Uterus (tissue), 3 donors: ENCODE measurements at regions not wholly inside any gene's neighbourhood (a gene's known extent, or its start where the extent isn't known, plus 50 kb on each side); places are given as distances from the start of the nearest gene placed in this dataset.
A peak's percentile ranks its signal among the peaks of the same experiment; 100 is the strongest.

Experiments used
- DNase-seq, 2 donors: peaks; one replicate each; pipeline ENCODE4 v3.0.0-alpha.2; 2019 to 2020
- H3K27ac ChIP-seq, 2 donors: fragments of 200-600 bp; sonication (generic); 1 replicate in 1 of 2; 2 replicates in 1 of 2; pipeline ENCODE4 v1.5.1; 2016 to 2018
- H3K27me3 ChIP-seq, 2 donors: fragments of 200-600 bp; sonication (generic); one replicate each; pipeline ENCODE4 v1.5.1; 2018 to 2019; ENCODE audit warnings: control low read depth in 1 of 2
- H3K36me3 ChIP-seq, 2 donors: fragments of 200-600 bp; sonication (generic); one replicate each; pipeline ENCODE4 v1.5.1; 2019; ENCODE audit warnings: control low read depth in 1 of 2
- H3K4me1 ChIP-seq, 2 donors: fragments of 200-600 bp; sonication (generic); one replicate each; pipeline ENCODE4 v1.5.1; 2018 to 2019; ENCODE audit warnings: control low read depth in 1 of 2
- H3K4me3 ChIP-seq, 2 donors: fragments of 200-600 bp; sonication (generic); 1 replicate in 1 of 2; 2 replicates in 1 of 2; pipeline ENCODE4 v1.5.1; 2018 to 2019; ENCODE audit warnings: mild to moderate bottlenecking in 1 of 2
- H3K9me3 ChIP-seq, 2 donors: fragments of 200-600 bp; sonication (generic); one replicate each; pipeline ENCODE4 v1.5.1; 2019; ENCODE audit warnings: control low read depth in 1 of 2
- CTCF ChIP-seq, 4 experiments: fragments of 200-600 bp in 2 of 4; fragments of 450-650 bp in 2 of 4; sonication (generic) in 2 of 4; IDR thresholded peaks; one replicate each; pipeline ENCODE4 v1.5.1; 2016 to 2019; ENCODE audit warnings: antibody characterized with exemption in 4 of 4, mild to moderate bottlenecking in 2 of 4, moderate library complexity in 1 of 4
- POLR2A ChIP-seq, 2 donors: fragments of 450-650 bp; IDR thresholded peaks; one replicate each; pipeline ENCODE4 v1.6.1; 2016; ENCODE audit warnings: antibody characterized with exemption in 2 of 2, mild to moderate bottlenecking in 1 of 2, moderate library complexity in 1 of 2
- intact Hi-C: fragments of 100-400 bp; cut with DNase I; formaldehyde crosslinking; loops from one replicate; pipeline ENCODE4 v1.15.1; 2023; ENCODE audit warnings: low total_unique reads
- donor health status: DM: yes; HTN: yes; CAD: no.

- Histone ChIP-seq H3K9me3 (no peaks in the 10 kb centered on the region), H3K27ac (no peak overlapping the region), H3K36me3 (no peaks in the 10 kb centered on the region), H3K27me3 (no peaks in the 10 kb centered on the region), H3K4me3 (no peak overlapping the region), H3K4me1 (no peaks in the 10 kb centered on the region)
- TF ChIP-seq POLR2A (IDR thresholded peaks at IDR 0.05) (no peak), CTCF (IDR thresholded peaks at IDR 0.05) (no peak)
- intact Hi-C loops = no loop called here
- no peak for DNase-seq
Measured at GRCh38 chr13:73275163-73275562, 216.4 kb downstream of the KLF5 start.

- DNase-seq = no peak
- H3K36me3 ChIP-seq = no peaks in the 10 kb centered on the region
- no peaks in the 10 kb centered on the region for H3K9me3 ChIP-seq
- peak overlapping the region in 1 of 2 donors; percentile 2 for H3K27ac ChIP-seq
- intact Hi-C loops = no loop called here
- H3K4me1 ChIP-seq = no peaks in the 10 kb centered on the region
- H3K27me3 ChIP-seq = no peaks in the 10 kb centered on the region
- TF ChIP-seq POLR2A (IDR thresholded peaks at IDR 0.05) (no peak), CTCF (IDR thresholded peaks at IDR 0.05) (no peak)
- H3K4me3 ChIP-seq = no peak overlapping the region
Measured at GRCh38 chr13:73274147-73274546, 215.3 kb downstream of the KLF5 start.

GRCh38 chr13:73273745-73274144 is 214.9 kb downstream of the KLF5 start:
- intact Hi-C loops = no loop called here
- H3K9me3 ChIP-seq = no peaks in the 10 kb centered on the region
- H3K36me3 ChIP-seq = no peaks in the 10 kb centered on the region
- no peak overlapping the region for H3K4me3 ChIP-seq
- H3K27ac ChIP-seq = peak overlapping the region in 1 of 2 donors; percentile 2
- H3K27me3 ChIP-seq = no peaks in the 10 kb centered on the region
- no peak for DNase-seq
- H3K4me1 ChIP-seq = no peaks in the 10 kb centered on the region
- TF ChIP-seq CTCF (IDR thresholded peaks at IDR 0.05) = no peak
- TF ChIP-seq POLR2A (IDR thresholded peaks at IDR 0.05) = no peak

GRCh38 chr13:73273276-73273675 is 214.5 kb downstream of the KLF5 start:
- Histone ChIP-seq H3K9me3 (no peaks in the 10 kb centered on the region), H3K27me3 (no peaks in the 10 kb centered on the region), H3K4me3 (no peak overlapping the region), H3K27ac (no peak overlapping the region), H3K36me3 (no peaks in the 10 kb centered on the region), H3K4me1 (no peaks in the 10 kb centered on the region)
- DNase-seq = no peak
- TF ChIP-seq CTCF (IDR thresholded peaks at IDR 0.05) (no peak), POLR2A (IDR thresholded peaks at IDR 0.05) (no peak)
- intact Hi-C loops = no loop called here

- no peak for DNase-seq
- Histone ChIP-seq H3K27ac (no peak overlapping the region), H3K4me3 (no peak overlapping the region), H3K9me3 (no peaks in the 10 kb centered on the region), H3K27me3 (no peaks in the 10 kb centered on the region), H3K4me1 (no peaks in the 10 kb centered on the region), H3K36me3 (no peaks in the 10 kb centered on the region)
- no peak for TF ChIP-seq CTCF (IDR thresholded peaks at IDR 0.05)
- no peak for TF ChIP-seq POLR2A (IDR thresholded peaks at IDR 0.05)
- intact Hi-C loops = no loop called here
Measured at GRCh38 chr13:73272831-73273230, 214.0 kb downstream of the KLF5 start.
